ENCODE measurements at regions not wholly inside any gene's neighbourhood (a gene's known extent, or its start where the extent isn't known, plus 50 kb on each side); places are given as distances from the start of the nearest gene placed in this dataset.
A peak's percentile ranks its signal among the peaks of the same experiment; 100 is the strongest.
"Not testable (repeated sequence)": the region's sequence is repeated elsewhere in the genome, so short reads cannot be mapped to it uniquely, and the experiment has no call there.

DNA sequence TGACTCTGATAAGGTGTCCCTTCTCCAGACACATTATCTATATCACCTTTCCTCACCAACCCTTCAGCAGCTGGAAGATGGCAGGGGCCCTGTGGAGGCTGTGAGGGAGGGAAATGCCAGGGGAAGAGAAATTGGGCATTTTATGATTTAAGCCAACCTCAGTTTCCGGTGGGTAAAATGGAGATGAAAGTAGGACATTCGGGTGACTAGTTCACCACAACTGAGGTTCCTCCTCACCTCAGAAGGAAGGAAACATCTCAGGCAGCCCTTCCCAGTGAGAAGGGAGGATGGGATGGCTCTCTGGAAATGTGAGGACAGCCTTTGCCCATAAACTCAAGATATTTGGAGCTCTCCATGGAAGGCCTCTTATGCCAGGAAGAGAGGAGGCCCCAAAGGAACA lies 251.5 kb downstream of the MID1IP1 start:
- DNase-seq, result no peak

DNA sequence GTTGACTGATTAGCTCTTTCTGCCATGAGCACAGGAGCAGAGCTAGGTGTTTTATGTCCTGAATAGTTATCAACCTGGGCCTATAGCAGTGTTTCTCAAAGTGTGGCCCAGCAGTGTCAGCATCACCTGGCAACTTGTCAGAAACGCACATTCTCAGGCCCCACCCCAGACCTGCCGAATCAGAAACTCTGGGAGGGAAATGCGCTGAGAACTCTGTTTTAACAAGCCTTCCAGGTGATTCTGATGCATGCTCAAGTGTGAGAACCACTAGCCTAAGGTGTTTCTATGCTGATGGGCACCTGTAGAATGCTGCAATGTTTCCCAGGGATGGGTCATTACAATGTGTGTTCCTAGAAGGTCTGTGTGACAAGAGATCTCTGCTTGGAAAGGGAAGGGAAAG lies 257.5 kb downstream of the MID1IP1 start:
- no peak for DNase-seq

DNA sequence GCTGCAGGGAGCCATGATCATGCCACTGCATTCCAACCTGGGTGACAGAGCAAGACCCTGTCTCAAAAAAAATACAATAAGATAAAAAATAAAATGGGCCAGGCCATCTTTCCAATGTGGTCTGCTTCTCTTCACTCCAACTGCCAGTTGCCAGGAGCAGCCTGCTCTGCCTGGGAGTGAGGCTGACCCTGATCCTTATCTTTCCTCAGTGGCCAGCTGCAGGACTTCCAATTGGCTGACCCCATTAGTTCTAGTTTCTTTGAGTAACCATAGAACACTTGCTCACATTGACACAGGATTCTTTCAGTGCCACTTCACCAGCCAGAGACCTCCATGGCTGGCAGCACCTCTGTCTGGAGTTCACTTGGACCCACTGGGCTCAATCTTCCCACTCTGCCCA lies 258.6 kb downstream of the MID1IP1 start:
- no peak for DNase-seq

DNA sequence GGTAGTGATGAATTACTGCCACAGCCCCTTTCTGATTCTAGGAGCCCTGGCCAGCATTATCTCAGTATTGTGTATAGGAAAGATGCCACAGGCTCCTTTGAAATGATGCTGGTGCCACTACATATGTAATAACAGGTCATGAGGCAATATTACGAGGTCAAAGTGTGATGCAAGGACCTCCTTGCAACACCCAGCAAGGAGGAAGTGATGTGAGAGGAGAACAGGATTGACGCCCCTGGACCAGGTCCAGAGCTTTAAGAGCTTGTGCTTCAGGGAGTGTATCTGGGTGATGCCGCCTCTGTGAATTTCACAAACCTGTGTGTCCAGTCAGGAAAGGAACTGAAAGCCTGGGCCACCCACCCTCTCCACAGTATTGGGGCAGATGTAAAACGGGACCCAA lies 261.8 kb downstream of the MID1IP1 start:
- no peak for DNase-seq

DNA sequence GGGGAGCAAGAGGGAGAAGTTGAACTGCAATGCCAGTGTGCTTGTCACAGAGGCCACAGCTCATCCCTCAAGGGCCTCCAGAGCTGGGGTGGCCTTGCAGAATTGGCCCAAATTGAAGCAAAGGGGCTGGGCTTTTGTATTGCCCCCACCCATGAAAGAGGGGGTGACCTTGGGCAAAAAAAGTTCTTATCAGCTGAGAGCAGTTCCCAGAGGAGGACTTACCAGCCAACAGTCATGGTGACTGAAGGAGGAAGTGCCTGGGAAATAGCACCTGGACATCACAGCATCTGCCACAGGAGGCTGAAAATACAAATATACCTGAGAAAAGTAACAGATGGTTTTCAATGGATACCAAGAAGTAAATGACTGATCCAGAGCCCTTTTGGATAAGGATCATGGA lies 262.4 kb downstream of the MID1IP1 start:
- no peak for DNase-seq

DNA sequence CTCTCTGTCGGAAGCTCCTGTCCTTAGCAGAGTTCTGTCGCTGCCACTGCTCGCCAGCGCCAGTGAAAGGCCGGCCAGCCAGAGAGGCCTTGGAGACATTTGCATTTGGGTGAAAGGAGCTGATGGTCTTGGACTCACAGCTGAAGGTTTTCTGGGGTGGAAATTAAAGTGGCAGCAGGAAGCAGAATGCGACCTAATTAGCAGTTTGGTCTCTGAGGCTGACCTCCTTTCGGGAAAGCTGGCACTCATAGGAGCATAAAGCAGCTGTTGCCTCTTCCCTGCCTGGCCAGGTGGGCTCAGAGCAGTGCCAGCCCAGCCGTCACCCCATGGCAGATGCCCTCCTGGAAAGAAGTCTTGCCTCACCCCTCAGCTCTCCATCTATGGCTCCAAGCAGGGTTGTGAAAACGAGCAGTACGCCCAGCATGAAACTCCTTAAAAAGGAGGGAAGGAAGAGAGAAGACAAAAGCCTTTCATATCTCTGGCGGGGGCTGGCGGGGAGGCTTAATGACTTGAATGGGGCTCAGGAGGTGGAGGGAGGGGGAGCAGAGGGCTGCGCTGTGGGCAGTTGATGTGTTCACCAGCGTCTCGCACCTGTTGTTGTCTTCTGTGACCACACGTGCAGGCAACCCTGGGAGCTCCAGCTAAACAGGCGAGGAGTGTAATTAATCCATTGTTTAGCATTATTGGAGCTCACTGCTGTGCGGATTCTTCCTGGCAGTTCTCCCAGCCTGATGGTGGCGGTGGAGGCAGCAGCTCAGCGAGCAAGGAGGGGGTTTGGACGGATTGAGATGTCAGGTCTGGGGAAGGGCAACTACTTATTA lies 264.0 kb downstream of the MID1IP1 start:
- DNase-seq, result no peak

DNA sequence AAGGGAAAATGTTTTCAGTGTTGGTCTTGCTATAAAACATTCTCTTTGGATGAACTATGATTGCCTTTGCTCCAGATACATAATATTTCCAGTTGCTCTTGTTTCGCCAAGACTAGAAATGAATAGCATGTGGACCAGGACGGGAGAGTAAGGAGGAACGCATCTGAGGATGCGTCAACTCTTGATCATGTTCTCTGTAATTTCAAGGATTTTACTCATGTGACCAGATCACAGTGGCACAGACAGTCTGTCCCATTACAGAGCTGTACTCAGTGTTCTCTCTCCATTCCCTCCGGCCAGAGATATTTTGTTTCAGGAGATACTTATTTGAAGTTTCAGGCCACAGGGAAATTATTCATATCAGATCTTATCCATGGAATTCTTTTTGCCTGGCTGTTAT lies 266.6 kb downstream of the MID1IP1 start:
- no peak for DNase-seq

DNA sequence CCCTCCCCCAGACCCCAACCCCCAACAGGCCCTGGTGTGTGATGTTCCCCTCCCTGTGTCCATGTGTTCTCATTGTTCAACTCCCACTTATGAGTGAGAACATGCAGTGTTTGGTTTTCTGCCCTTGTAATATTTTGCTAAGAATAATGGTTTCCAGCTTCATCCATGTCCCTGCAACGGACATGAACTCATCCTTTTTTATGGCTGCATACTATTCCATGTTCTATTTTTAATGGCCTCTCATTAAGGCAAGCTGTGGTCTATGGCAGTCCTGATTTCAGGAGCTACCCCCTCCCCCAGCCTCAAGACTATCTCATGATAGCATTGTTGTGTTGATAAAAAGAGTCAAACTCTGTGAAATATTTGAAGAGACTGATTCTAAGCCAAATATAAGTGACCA lies 267.4 kb downstream of the MID1IP1 start:
- DNase-seq, result not testable (repeated sequence)

DNA sequence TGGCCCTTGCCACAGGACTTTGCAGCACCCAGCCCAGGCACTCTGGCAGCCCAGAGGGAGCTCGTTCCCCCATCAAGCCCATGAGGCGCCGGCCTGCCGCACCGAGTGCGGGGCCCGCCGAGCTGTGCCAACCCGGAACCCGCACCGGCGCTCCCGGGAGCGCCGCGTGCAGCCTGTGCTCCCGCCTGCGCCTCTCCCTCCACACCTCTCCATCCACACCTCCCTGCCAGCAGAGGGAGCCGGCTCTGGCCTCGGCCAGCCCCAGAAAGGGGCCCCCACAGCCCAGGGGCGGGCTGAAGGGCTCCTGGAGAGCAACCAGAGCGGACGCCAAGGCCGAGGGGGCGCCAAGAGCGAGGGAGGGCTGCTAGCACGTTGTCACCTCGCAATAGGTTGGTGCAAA lies 268.8 kb downstream of the MID1IP1 start:
- DNase-seq, result no peak

DNA sequence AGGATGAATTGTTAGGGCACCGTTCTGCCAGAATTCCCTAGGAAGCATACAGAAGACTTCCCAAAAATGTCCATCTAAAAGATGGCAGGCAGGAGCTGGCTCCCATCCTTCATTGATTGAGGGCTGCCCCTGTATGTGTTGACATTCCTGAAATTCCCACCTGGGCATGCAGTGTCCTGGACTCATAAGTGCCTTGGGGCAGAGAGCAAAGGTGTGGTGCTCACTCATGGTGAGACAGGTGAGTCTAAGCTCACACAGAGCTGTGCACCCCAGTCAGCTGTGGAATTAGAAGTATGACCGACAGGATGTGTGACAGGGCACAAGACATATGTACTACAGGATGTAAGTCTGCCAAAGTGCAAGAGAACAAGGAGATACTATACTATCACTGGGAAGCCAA lies 271.9 kb downstream of the MID1IP1 start:
- no peak for DNase-seq

DNA sequence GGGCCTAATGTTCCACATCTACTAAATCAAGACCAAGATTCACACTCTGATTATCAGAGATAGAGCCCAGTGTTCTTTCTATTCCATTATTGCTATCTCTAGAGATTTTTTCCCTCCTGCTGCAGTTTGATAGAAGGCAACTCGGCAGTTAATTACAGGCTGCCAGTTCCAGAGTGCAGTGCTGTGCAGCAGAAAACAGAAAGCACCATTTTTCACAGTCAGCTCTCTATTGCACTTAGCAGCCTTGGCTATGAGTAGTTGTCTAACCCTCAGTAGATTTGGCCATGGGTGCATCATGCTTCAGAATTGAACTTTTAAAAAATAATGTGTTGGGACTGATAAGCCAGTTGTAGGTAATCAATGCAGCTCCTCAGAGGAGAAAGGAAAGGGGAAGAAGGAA lies 295.3 kb downstream of the MID1IP1 start:
- DNase-seq, result no peak

DNA sequence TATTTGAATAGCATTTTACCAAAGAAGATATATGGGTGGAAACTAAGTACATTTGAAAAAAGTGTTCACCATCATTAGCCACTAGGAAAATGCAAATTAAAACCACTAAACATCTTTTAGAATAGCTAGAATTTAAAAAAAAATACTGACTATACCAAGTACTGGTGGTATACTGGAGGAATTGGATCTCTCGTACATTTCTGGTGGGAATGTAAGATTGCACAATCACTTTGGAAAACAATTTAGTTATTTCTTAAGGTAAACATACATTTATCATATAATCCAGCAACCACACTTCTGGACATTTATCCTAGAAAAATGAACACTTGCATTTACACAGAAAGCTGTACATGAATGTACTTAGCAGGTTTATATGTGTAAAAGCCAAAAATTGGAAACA lies 303.5 kb downstream of the MID1IP1 start:
- no peak for DNase-seq

DNA sequence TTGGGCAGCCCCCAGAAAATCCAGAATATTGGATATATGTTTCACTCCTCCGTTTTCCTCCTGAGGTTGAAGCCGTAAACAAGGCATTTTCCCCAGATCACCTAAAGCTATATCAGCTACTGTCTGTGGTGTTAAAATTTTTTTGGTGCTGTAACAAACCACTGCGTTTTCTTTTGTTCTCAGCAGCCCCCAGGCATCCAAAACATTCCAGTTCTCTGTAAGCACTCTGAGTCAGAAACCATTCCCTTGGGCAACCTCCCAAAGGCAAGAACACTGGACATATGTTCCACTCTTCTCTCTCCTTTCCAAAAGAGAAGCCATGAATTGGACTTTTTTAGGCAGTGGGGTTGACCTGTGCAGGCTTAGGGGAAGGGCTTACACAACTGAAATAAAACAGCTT lies 310.9 kb downstream of the MID1IP1 start:
- no peak for DNase-seq

DNA sequence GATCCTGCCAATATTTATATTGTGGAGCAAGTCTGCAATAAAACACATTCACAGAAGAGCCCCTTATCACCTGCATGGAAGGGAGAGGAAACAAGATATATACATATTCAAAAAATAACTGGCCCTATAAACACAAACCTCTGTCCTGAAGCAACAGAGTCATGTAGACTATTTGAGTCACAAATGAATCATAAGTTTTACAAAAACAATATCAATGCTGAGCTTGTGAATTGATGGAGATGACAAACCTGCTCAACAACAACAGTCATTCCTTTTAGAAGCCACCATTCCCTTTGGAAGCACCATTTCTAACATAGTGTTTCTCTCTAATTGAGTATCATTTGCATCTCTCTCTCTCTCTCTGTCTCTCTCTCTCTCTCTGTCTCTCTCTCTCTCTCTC lies 313.9 kb downstream of the MID1IP1 start:
- no peak for DNase-seq

DNA sequence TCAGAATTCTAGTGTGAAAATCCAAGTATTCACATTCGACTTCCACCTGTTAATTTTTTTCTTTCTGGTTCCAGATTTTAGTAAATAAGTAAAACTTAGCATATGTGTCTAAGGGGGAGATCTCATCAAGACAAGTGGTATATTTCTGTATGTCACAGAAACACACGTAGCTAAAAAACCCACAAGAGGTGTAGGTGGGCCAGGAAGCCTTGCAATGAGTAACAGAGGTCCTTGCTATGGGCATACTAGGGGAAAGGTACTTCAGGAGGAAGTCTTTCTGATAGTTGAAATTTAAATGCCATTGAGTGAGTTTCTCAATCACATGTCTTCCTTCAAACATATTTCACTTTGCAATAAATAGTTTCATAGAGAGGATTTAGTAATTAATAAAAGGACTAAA lies 315.8 kb downstream of the MID1IP1 start:
- no peak for DNase-seq

DNA sequence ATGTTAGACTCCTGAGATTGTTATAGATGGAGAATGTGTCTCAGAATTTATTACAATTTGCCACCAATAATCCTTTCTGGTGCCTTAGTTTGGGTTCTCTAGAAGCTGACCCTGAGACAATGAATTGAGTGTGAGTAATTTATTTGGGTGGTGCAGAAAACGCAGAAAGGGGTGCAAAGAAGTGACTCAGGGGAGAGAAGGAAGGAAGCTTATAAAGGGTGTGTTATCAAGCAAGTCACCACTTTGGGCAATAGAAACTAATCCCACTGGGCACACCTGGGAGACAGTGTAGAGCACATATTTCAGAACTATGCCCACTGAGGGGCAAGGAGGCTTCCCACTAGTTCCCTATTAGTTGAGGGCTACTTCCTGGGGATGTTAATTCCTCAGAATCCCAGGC lies 320.6 kb downstream of the MID1IP1 start:
- no peak for DNase-seq

DNA sequence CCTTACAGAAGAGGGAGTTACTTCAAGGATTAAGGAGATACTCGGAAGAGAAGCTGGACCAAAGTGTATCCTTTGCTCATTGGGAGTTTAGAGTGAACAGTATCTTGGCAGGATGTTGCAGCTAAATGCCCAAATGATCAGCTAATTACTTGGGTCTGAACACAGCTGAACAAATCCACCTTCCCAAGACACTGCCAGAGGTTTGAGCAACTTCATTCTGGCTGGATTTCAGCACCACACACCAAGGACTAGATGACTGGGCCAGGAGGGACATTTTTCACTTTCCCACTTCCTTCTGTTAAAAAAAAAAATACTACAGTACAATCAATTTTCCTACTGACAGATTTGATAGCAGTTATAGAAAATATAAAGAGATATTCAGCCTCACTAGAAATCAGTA lies 324.6 kb downstream of the MID1IP1 start:
- DNase-seq, result no peak

DNA sequence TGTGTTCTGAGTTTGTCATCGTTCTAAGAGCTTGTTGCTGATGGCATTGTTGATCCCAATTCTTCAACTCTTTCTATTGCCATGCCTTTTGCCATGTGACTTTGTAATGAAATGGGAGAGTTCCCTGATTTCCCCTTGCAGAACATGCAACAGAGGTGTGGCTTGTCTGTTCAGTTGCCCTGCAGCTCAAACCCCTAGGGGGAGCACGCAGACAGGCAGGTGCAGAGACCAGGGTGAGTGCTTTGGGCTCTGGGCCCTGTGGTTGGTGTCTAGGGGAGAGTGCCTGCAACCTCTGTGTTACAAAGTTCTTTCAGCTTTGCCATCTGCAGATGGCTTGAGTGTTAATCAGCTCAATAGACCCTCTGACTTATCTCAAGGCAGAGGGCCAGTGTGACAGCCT lies 332.7 kb downstream of the MID1IP1 start:
- peak; percentile 61 for DNase-seq

DNA sequence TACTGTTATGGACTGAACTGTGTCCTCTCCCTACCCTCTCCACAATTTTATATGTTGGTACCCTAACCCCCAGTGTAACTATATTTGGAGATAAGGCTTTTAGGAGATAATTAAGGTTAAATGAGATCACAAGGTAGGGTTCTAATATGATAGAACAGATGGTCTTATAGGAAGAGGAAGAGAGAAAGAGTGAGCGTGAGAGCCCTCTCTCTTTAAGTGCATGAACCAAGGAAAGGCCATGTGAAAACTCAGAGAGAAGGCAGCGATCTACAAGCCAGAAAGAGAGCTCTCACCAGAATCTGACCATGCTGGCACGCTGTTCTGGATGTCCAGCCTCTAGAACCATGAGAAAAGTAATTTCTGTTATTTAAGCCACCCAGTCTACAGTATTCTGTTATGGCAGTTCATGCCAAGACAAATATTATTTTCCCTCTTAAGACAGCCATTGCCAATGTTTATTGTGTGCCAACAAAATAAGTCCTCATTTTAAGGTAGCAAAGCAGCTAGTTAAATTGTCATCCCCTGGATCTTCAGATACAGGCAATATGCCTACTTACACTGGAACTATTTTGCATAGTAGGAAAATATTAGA lies 336.2 kb downstream of the MID1IP1 start:
- no peak for DNase-seq

DNA sequence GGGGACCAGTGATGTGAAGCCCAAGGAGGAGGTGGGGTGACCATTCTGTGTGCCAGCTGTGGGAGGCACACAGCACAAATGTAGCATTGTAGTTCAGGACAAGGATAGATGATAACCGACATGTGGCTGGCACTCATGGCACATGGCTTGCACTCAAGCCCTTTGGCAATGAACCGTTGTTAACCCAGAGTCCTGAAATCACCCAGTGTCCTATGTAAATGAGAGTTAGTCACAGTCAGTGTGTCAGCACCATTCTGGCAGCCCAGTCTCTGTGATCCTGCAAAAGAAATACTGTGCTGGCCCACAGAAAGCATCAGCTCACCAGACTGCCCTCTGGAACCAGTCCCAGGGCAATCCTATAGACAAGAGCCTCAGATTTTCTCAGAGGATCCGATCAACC lies 339.3 kb downstream of the MID1IP1 start:
- DNase-seq, result no peak

DNA sequence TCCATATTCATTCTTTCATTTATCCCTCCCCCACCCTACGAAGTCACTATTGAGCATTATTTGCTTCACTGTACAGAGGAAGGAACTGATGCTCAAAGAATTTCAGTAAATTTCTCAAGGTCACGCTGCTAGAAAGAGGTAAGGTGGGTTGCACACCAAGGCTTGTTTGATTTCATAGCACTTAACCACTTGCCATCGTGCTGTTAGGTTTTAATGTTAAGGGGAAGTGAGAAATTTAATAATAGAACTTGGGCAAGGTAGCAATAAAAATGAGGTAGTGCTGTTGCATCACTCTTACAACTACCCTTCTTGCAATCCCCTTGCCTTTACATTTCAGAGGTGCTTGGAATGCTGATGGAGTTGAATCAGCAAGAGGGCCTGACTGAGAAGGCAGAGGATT lies 343.1 kb downstream of the MID1IP1 start:
- DNase-seq, result no peak

DNA sequence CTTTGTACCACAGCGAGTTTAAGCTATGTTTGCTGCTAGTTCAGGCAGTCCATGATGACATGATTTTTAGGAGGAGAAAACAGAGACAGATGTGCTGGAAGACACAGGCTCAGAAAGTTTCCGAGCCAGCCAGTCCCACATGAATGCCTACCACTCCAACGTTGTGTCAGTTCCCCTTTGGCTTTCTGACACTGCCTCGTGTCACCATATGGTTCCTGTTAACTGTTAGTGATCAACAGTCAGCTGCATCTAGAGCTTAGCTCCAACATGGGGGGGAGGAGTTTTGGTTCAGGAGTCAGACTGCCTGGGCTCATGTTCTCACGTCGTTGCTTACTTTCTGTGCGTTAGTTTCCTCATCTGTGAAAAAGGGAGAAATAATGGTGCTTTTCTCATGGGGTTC lies 343.7 kb downstream of the MID1IP1 start:
- no peak for DNase-seq

DNA sequence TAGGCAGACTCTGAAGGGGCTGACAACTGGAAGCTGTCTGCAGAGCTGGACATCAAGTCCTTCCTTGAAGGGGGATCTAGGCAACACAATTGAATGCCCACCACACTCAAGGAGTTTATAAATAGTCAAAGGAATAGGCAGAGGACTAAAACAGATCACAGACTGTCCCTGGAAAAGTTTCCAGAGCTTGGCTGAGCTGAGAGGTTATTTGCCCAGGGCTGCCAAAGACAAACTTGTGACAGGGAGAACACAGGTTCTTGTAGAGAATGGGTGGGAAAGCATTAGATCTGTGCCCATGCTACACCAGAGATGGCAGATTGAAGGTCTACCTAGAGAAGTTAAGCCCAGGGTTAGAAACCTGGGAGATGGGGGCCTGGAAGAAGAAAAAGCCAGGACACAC lies 344.6 kb downstream of the MID1IP1 start:
- DNase-seq, result no peak

DNA sequence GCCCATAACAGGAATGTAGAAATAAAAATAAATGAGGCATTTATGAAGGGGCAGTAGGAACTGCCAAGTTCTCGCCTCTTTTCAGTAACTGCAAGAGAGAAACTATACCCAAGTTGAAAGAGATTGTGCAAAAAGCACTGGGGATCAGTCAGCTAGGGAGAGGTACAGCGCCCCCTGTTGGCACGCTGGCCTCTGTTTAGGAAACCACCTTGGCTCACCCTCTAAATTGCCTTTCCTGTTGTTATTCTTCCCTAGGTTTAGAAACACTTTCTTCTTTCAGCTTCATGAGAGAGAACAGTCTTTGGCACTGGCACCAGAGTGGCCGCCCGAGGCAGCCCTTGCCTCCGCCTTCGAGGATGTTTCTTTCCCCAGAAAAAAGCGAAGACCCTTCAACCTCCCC lies 348.5 kb downstream of the MID1IP1 start:
- DNase-seq, result peak; percentile 85

DNA sequence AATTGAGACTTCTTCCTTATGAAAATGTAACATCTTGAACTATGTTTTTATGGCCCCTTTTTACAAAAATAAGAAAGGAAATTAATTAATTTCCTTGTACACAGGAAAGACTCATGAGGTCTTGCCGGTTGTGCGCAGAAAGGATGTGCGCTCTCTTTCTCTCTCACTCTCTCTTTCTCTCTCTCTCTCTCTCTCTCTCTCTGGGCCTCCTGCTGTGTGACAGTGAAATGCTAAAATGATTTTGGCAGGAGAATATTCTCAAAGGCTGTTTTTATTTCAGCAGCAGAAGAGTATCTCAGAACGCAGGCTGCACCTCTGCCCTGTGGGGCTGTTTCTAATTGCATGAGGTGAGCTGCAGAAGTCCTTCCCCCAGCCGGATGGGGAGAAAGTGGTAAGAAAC lies 349.0 kb downstream of the MID1IP1 start:
- DNase-seq, result no peak

All from activated effector memory CD4-positive, alpha-beta T cell treated with anti-CD3 and anti-CD28 coated beads, Interleukin-2, amount 50 U/mL, for 16 hours (primary cell).